Mammary epithelial cell (primary cell): ENCODE measurements at regions not wholly inside any gene's neighbourhood (a gene's known extent, or its start where the extent isn't known, plus 50 kb on each side); places are given as distances from the start of the nearest gene placed in this dataset.

ENCODE experiments used
- EZH2 ChIP-seq: IDR thresholded peaks from 2 replicates; pipeline ENCODE4 v1.6.1; 2012; ENCODE audit warnings: low read length, inconsistent platforms, borderline replicate concordance
- TF ChIP-seq, protein P1 (sequence below), 2 donors: IDR thresholded peaks in 1 of 2; conservative IDR thresholded peaks in 1 of 2; 2 replicates each; pipeline ENCODE4 v1.5.1; 2011 to 2012; ENCODE audit warnings: inconsistent platforms in 2 of 2, low read length in 2 of 2, mild to moderate bottlenecking in 2 of 2, control low read depth in 1 of 2, low read depth in 1 of 2; ENCODE audit not compliant: insufficient read depth in 1 of 2; ENCODE audit errors: extremely low read depth in 1 of 2

DNA sequence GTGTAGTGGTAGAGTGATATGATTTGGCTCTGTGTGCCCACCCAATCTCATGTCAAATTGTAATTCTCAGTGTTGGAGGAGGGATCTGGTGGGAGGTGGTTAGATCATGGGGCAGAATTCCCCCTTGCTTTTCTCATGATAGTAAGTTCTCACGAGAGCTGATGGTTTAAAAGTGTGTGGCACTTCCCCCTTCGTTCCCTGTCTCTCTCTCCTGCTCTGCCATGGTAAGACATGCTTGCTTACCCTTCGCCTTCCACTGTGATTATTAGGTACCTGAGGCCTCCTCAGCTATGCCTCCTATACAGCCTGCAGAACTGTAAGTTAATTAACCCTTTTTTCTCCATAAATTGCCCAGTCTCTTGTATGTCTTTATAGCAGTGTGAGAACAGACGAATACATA, 115.7 kb upstream of the FUT8 start:
- TF ChIP-seq EZH2: no peak
- TF ChIP-seq, protein P1, sequence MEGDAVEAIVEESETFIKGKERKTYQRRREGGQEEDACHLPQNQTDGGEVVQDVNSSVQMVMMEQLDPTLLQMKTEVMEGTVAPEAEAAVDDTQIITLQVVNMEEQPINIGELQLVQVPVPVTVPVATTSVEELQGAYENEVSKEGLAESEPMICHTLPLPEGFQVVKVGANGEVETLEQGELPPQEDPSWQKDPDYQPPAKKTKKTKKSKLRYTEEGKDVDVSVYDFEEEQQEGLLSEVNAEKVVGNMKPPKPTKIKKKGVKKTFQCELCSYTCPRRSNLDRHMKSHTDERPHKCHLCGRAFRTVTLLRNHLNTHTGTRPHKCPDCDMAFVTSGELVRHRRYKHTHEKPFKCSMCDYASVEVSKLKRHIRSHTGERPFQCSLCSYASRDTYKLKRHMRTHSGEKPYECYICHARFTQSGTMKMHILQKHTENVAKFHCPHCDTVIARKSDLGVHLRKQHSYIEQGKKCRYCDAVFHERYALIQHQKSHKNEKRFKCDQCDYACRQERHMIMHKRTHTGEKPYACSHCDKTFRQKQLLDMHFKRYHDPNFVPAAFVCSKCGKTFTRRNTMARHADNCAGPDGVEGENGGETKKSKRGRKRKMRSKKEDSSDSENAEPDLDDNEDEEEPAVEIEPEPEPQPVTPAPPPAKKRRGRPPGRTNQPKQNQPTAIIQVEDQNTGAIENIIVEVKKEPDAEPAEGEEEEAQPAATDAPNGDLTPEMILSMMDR (conservative IDR thresholded peaks at IDR 0.05 in 1 of 2, IDR thresholded peaks at IDR 0.05 in 1 of 2; ENCODE audit: extremely low read depth in 1 of 2, insufficient read depth in 1 of 2, low read depth in 1 of 2, low read length in 2 of 2): no peak
